ENCODE measurements at regions not wholly inside any gene's neighbourhood (a gene's known extent, or its start where the extent isn't known, plus 50 kb on each side); places are given as distances from the start of the nearest gene placed in this dataset.

- TF ChIP-seq TAF1 (IDR thresholded peaks at IDR 0.05; ENCODE audit: borderline replicate concordance, insufficient read depth, low read length) (no peak), REST (IDR thresholded peaks at IDR 0.05; ENCODE audit: insufficient read depth in 1 of 2, low read depth in 2 of 2, low read length in 2 of 2) (no peak), POLR2AphosphoS5 (IDR thresholded peaks at IDR 0.05; ENCODE audit: low read depth, low read length) (no peak), SIN3A (IDR thresholded peaks at IDR 0.05; ENCODE audit: borderline replicate concordance, insufficient read depth, low read length) (no peak), FOXP2 (optimal IDR thresholded peaks at IDR 0.05; ENCODE audit: borderline replicate concordance, extremely low read depth, extremely low read length, insufficient read depth) (no peak)
Observed at GRCh38 chr7:138247081-138247480, 170.8 kb downstream of the AKR1D1 start.
